OCI-LY3 (cell line): ENCODE measurements at regions not wholly inside any gene's neighbourhood (a gene's known extent, or its start where the extent isn't known, plus 50 kb on each side); places are given as distances from the start of the nearest gene placed in this dataset.

ENCODE experiments used
- H2AFZ ChIP-seq: fragments of 200-600, 300-600 bp; shearing (Covaris generic); 2 replicates; pipeline ENCODE4 v1.6.0; 2014; ENCODE audit warnings: antibody characterized with exemption, low read depth, low read length
- H3K27ac ChIP-seq: fragments of 200-600, 300-600 bp; sonication (generic); 2 replicates; pipeline ENCODE4 v1.5.1; 2014; ENCODE audit warnings: mild to moderate bottlenecking, low read length, moderate library complexity, mixed read lengths
- H3K27me3 ChIP-seq: fragments of 200-600, 300-600 bp; sonication (generic); 2 replicates; pipeline ENCODE4 v1.6.1; 2014; ENCODE audit warnings: low read depth, low read length, mixed read lengths
- H3K36me3 ChIP-seq: fragments of 200-600, 300-600 bp; sonication (generic); replicated peaks from 2 replicates; pipeline ENCODE3; 2014; ENCODE audit warnings: low read depth, low read length, mixed read lengths
- H3K4me1 ChIP-seq: fragments of 300-600, 200-600 bp; sonication (generic); 2 replicates; pipeline ENCODE4 v1.6.1; 2014; ENCODE audit warnings: low read length, mixed read lengths
- H3K4me2 ChIP-seq: fragments of 200-600, 300-600 bp; sonication (generic); 2 replicates; pipeline ENCODE4 v1.6.1; 2014; ENCODE audit warnings: low read length, mixed read lengths
- H3K4me3 ChIP-seq: fragments of 300-600, 200-600 bp; sonication (generic); 2 replicates; pipeline ENCODE4 v1.5.1; 2014; ENCODE audit warnings: antibody characterized with exemption, mild to moderate bottlenecking, low read length, moderate library complexity
- H3K79me2 ChIP-seq: fragments of 300-600, 200-600 bp; shearing (Covaris generic); 2 replicates; pipeline ENCODE4 v1.6.1; 2014; ENCODE audit warnings: mild to moderate bottlenecking, low read length, mixed read lengths
- H3K9ac ChIP-seq: fragments of 300-600, 200-600 bp; shearing (Covaris generic); 2 replicates; pipeline ENCODE4 v1.6.0; 2014; ENCODE audit warnings: mild to moderate bottlenecking, low read length, moderate library complexity
- H3K9me3 ChIP-seq: fragments of 200-600, 300-600 bp; shearing (Covaris generic); 2 replicates; pipeline ENCODE4 v1.6.1; 2014; ENCODE audit warnings: low read length, mixed read lengths; ENCODE audit not compliant: insufficient read depth
- H4K20me1 ChIP-seq: fragments of 200-600, 300-600 bp; sonication (generic); 2 replicates; pipeline ENCODE4 v1.6.1; 2016; ENCODE audit warnings: low read length, mixed read lengths; ENCODE audit not compliant: insufficient read depth
- CTCF ChIP-seq: fragments of 200-600, 300-600 bp; sonication (generic); IDR thresholded peaks from 2 replicates; pipeline ENCODE4 v1.5.1; 2014; ENCODE audit warnings: antibody characterized with exemption, low read length, low read depth
- EZH2phosphoT487 ChIP-seq: fragments of 200-600 bp; shearing (Covaris generic); IDR thresholded peaks from 2 replicates; pipeline ENCODE4 v1.6.1; 2018; ENCODE audit warnings: antibody characterized with exemption, mixed run types, low read depth

DNA sequence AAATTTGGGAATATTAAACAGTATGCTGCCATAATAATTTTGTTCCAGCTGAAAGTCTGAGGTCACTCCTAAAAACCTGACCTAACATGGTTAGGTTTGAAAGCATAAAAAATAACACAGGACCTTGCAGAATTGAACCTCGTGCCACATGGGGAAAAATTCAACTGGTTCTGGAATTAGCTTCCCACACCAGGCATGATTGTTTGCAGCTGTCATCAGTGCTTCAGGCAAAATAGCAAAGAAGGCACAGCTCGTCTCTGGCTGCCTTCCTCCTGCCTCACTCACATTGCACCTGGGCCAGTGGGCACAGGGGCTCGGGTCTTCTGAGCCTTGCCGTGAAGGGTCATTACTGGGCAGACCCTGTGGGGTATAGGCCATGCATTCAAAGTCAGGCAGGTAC lies 153.8 kb upstream of the ARHGAP20 start:
- no peaks in the 10 kb centered on the region for H3K79me2 ChIP-seq
- H3K4me1 ChIP-seq: no peaks in the 10 kb centered on the region
- no peaks in the 10 kb centered on the region for H3K36me3 ChIP-seq
- no peak overlapping the region for H3K9ac ChIP-seq
- H3K27ac ChIP-seq: no peak overlapping the region
- H3K4me3 ChIP-seq: no peak overlapping the region
- no peak overlapping the region for H2AFZ ChIP-seq
- no peaks in the 10 kb centered on the region for H4K20me1 ChIP-seq
- H3K4me2 ChIP-seq: no peak overlapping the region
- H3K9me3 ChIP-seq: no peaks in the 10 kb centered on the region
- peaks cover 41% of the 10 kb centered on the region for H3K27me3 ChIP-seq
- TF ChIP-seq EZH2phosphoT487 (no peak), CTCF (no peak)

DNA sequence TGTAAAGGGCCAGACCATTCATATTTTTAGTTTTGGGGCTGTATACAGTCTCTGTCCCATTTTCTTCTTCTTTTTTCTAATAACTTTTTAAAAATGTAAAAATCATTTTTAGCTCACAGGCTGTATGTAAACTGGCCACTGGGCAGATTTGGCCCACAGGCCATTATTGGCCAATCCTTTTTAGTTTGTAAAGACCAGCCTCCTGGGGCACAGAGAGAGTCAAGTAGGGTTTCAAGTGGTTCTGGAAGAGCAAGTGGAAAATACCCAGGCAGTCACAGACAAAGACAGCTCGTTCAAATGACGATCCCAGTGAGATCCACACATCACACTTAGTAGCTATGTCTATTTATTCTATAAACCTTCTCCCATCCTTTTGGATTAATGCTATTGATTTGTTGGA lies 150.2 kb upstream of the ARHGAP20 start:
- Histone ChIP-seq H3K27ac (no peak overlapping the region), H3K4me3 (no peak overlapping the region), H3K9me3 (no peaks in the 10 kb centered on the region), H4K20me1 (no peaks in the 10 kb centered on the region), H3K4me2 (no peak overlapping the region), H3K36me3 (no peaks in the 10 kb centered on the region), H3K9ac (no peak overlapping the region), H3K4me1 (peaks cover 12% of the 10 kb centered on the region), H3K27me3 (peaks cover 49% of the 10 kb centered on the region), H3K79me2 (no peaks in the 10 kb centered on the region), H2AFZ (no peak overlapping the region)
- TF ChIP-seq CTCF: no peak
- no peak for TF ChIP-seq EZH2phosphoT487

- Histone ChIP-seq H3K27ac (no peak overlapping the region), H3K79me2 (no peaks in the 10 kb centered on the region), H3K4me3 (no peak overlapping the region), H3K9ac (no peak overlapping the region), H3K27me3 (peaks cover 47% of the 10 kb centered on the region), H3K4me2 (no peak overlapping the region), H3K9me3 (no peaks in the 10 kb centered on the region), H2AFZ (no peak overlapping the region), H4K20me1 (no peaks in the 10 kb centered on the region), H3K4me1 (peaks cover 18% of the 10 kb centered on the region), H3K36me3 (no peaks in the 10 kb centered on the region)
- no peak for TF ChIP-seq EZH2phosphoT487
- TF ChIP-seq CTCF: no peak
Measured at GRCh38 chr11:110860461-110860860, 148.2 kb upstream of the ARHGAP20 start.

- peaks cover 47% of the 10 kb centered on the region for H3K27me3 ChIP-seq
- no peak overlapping the region for H3K4me2 ChIP-seq
- no peaks in the 10 kb centered on the region for H3K9me3 ChIP-seq
- H4K20me1 ChIP-seq: no peaks in the 10 kb centered on the region
- no peaks in the 10 kb centered on the region for H3K36me3 ChIP-seq
- TF ChIP-seq CTCF (no peak), EZH2phosphoT487 (no peak)
- peaks cover 18% of the 10 kb centered on the region for H3K4me1 ChIP-seq
- H3K79me2 ChIP-seq: no peaks in the 10 kb centered on the region
- H3K4me3 ChIP-seq: no peak overlapping the region
- H2AFZ ChIP-seq: no peak overlapping the region
- H3K9ac ChIP-seq: no peak overlapping the region
- no peak overlapping the region for H3K27ac ChIP-seq
Measured at GRCh38 chr11:110859998-110860397, 147.8 kb upstream of the ARHGAP20 start.
